Neural cell (in vitro differentiated cells): ENCODE measurements at regions not wholly inside any gene's neighbourhood (a gene's known extent, or its start where the extent isn't known, plus 50 kb on each side); places are given as distances from the start of the nearest gene placed in this dataset.
"Not testable (repeated sequence)": the region's sequence is repeated elsewhere in the genome, so short reads cannot be mapped to it uniquely, and the experiment has no call there.

Source experiments
- H2AFZ ChIP-seq: fragments of 200-600, 300-800 bp; sonication (generic), shearing (Covaris generic); 2 replicates; pipeline ENCODE4 v1.6.0; 2014; ENCODE audit warnings: low read depth, mild to moderate bottlenecking, antibody characterized with exemption, low read length, moderate library complexity
- H3F3A ChIP-seq: fragments of 200-600 bp; shearing (Covaris generic); 2 replicates; pipeline ENCODE4 v1.6.1; 2016; ENCODE audit warnings: mild to moderate bottlenecking, moderate library complexity, mixed read lengths, antibody characterized with exemption, low read length; ENCODE audit not compliant: insufficient read depth, poor library complexity, severe bottlenecking
- H3K27ac ChIP-seq: fragments of 200-600, 300-800 bp; sonication (generic), shearing (Covaris generic); 2 replicates; pipeline ENCODE4 v1.5.1; 2014; ENCODE audit warnings: mild to moderate bottlenecking, low read length, moderate library complexity
- H3K27me3 ChIP-seq: fragments of 300-800, 200-600 bp; sonication (generic), shearing (Covaris generic); 2 replicates; pipeline ENCODE4 v1.6.0; 2014; ENCODE audit warnings: mild to moderate bottlenecking, low read depth, low read length, moderate library complexity; ENCODE audit not compliant: insufficient read depth
- H3K36me3 ChIP-seq: fragments of 300-800, 200-600 bp; sonication (generic), shearing (Covaris generic); 2 replicates; pipeline ENCODE4 v1.5.1; 2014; ENCODE audit warnings: mild to moderate bottlenecking, antibody characterized with exemption, low read length, moderate library complexity; ENCODE audit not compliant: insufficient read depth
- H3K4me2 ChIP-seq: fragments of 300-800, 200-600 bp; sonication (generic), shearing (Covaris generic); 2 replicates; pipeline ENCODE4 v1.6.0; 2014; ENCODE audit warnings: mild to moderate bottlenecking, low read length
- H3K4me3 ChIP-seq: fragments of 300-800, 200-600 bp; sonication (generic), shearing (Covaris generic); 2 replicates; pipeline ENCODE4 v1.5.1; 2014; ENCODE audit warnings: mild to moderate bottlenecking, low read length, moderate library complexity
- H3K79me2 ChIP-seq: fragments of 200-600 bp; shearing (Covaris generic); replicated peaks from 2 replicates; pipeline ENCODE4 v1.6.0; 2014; ENCODE audit warnings: mild to moderate bottlenecking, low read length, moderate library complexity; ENCODE audit not compliant: insufficient read depth
- H3K9ac ChIP-seq: fragments of 300-800, 200-600 bp; sonication (generic), shearing (Covaris generic); 2 replicates; pipeline ENCODE4 v1.6.1; 2016; ENCODE audit warnings: mild to moderate bottlenecking, low read length, mixed read lengths
- H3K9me2 ChIP-seq: fragments of 200-600 bp; shearing (Covaris generic); 2 replicates; pipeline ENCODE4 v1.6.1; 2016; ENCODE audit warnings: mild to moderate bottlenecking, low read length, mixed read lengths; ENCODE audit not compliant: insufficient read depth
- H3K9me3 ChIP-seq: fragments of 200-600, 300-800 bp; sonication (generic), shearing (Covaris generic); 2 replicates; pipeline ENCODE4 v1.6.1; 2016; ENCODE audit warnings: mild to moderate bottlenecking, mixed run types, low read length, moderate library complexity, mixed read lengths
- H4K20me1 ChIP-seq: fragments of 200-600 bp; shearing (Covaris generic); 2 replicates; pipeline ENCODE4 v1.6.1; 2016; ENCODE audit warnings: mild to moderate bottlenecking, mixed run types; ENCODE audit not compliant: insufficient read depth
- CTCF ChIP-seq: fragments of 450-650 bp; IDR thresholded peaks from 2 replicates; pipeline ENCODE4 v1.5.1; 2014; ENCODE audit warnings: antibody characterized with exemption, mild to moderate bottlenecking, moderate library complexity; ENCODE audit not compliant: poor library complexity, severe bottlenecking
- EP300 ChIP-seq: fragments of 450-650 bp; conservative IDR thresholded peaks from 2 replicates; pipeline ENCODE4 v1.6.1; 2014; ENCODE audit warnings: antibody characterized with exemption, mild to moderate bottlenecking, moderate library complexity; ENCODE audit not compliant: poor library complexity, severe bottlenecking
- EZH2 ChIP-seq: fragments of 200-600, 300-800 bp; shearing (Covaris generic), sonication (generic); IDR thresholded peaks from 2 replicates; pipeline ENCODE4 v1.6.1; 2014; ENCODE audit warnings: antibody characterized with exemption, low read length, borderline replicate concordance, mild to moderate bottlenecking; ENCODE audit not compliant: insufficient read depth, poor library complexity, severe bottlenecking
- MXI1 ChIP-seq: fragments of 450-650 bp; conservative IDR thresholded peaks from 2 replicates; pipeline ENCODE4 v1.6.1; 2014; ENCODE audit warnings: antibody characterized with exemption, mild to moderate bottlenecking; ENCODE audit not compliant: poor library complexity, severe bottlenecking
- POLR2AphosphoS5 ChIP-seq: IDR thresholded peaks from 2 replicates; pipeline ENCODE4 v1.6.1; 2012
- RAD21 ChIP-seq: fragments of 450-650 bp; conservative IDR thresholded peaks from 2 replicates; pipeline ENCODE4 v1.6.1; 2014; ENCODE audit warnings: antibody characterized with exemption, mild to moderate bottlenecking, moderate library complexity
- REST ChIP-seq: IDR thresholded peaks from 2 replicates; pipeline ENCODE4 v1.6.1; 2012; ENCODE audit warnings: borderline replicate concordance
- SMC3 ChIP-seq: fragments of 450-650 bp; conservative IDR thresholded peaks from 2 replicates; pipeline ENCODE4 v1.6.1; 2014; ENCODE audit warnings: antibody characterized with exemption, mild to moderate bottlenecking, moderate library complexity; ENCODE audit not compliant: poor library complexity
- TAF1 ChIP-seq: IDR thresholded peaks from 2 replicates; pipeline ENCODE4 v1.6.1; 2012; ENCODE audit warnings: low read depth

DNA sequence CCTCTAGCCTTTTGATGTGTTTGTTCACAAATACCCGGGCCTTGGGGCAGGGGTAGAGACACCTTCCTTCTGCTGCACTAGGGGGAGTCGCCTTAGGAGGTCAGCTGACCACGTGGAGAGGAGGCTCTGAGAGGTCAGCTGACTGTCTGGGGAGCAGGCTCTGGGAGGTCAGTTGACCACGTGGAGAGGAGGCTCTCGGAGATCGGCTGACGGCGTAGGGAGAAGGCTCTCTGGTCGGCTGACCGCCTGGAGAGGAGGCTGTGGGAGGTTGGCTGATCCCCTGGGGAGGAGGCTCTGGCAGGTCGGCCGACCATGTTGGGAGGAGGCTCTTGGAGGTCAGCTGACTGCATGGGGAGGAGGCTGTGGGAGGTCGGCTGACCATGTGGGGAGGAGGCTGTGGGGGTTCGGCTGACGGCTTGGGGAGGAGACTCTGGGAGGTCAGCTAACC, 59.6 kb upstream of the LYZL1 start:
- Histone ChIP-seq H3K36me3 (no peaks in the 10 kb centered on the region), H3F3A (no peaks in the 10 kb centered on the region), H4K20me1 (no peaks in the 10 kb centered on the region), H3K79me2 (no peaks in the 10 kb centered on the region), H3K9me3 (no peaks in the 10 kb centered on the region), H3K9me2 (no peaks in the 10 kb centered on the region), H2AFZ (no peak overlapping the region), H3K4me3 (no peak overlapping the region), H3K4me2 (no peak overlapping the region), H3K27ac (no peak overlapping the region), H3K9ac (no peak overlapping the region), H3K27me3 (no peaks in the 10 kb centered on the region)
- no peak for TF ChIP-seq CTCF
- TF ChIP-seq TAF1 = no peak
- no peak for TF ChIP-seq REST
- no peak for TF ChIP-seq POLR2AphosphoS5
- TF ChIP-seq EP300 = no peak
- TF ChIP-seq EZH2 = no peak
- no peak for TF ChIP-seq RAD21

GRCh38 chr10:29236910-29237309, 52.0 kb upstream of the LYZL1 start:
- not testable (repeated sequence) for H3K36me3 ChIP-seq, H3F3A ChIP-seq, H3K4me3 ChIP-seq, H3K9ac ChIP-seq, H3K9me3 ChIP-seq, H3K9me2 ChIP-seq, H4K20me1 ChIP-seq, H3K27me3 ChIP-seq, H3K4me2 ChIP-seq, H3K27ac ChIP-seq, H3K79me2 ChIP-seq, H2AFZ ChIP-seq

- H3K9ac ChIP-seq = no peak overlapping the region
- H3F3A ChIP-seq = no peaks in the 10 kb centered on the region
- no peak overlapping the region for H2AFZ ChIP-seq
- no peaks in the 10 kb centered on the region for H3K27me3 ChIP-seq
- H3K4me2 ChIP-seq = no peak overlapping the region
- no peaks in the 10 kb centered on the region for H3K9me3 ChIP-seq
- H3K27ac ChIP-seq = no peak overlapping the region
- no peaks in the 10 kb centered on the region for H3K36me3 ChIP-seq
- no peak overlapping the region for H3K4me3 ChIP-seq
- no peaks in the 10 kb centered on the region for H3K79me2 ChIP-seq
- H4K20me1 ChIP-seq = no peaks in the 10 kb centered on the region
- no peaks in the 10 kb centered on the region for H3K9me2 ChIP-seq
- TF ChIP-seq EZH2 = no peak
- no peak for TF ChIP-seq REST
- TF ChIP-seq MXI1 = no peak
- TF ChIP-seq CTCF = no peak
- TF ChIP-seq TAF1 = no peak
- TF ChIP-seq RAD21 = no peak
- no peak for TF ChIP-seq SMC3
- no peak for TF ChIP-seq EP300
- TF ChIP-seq POLR2AphosphoS5 = no peak
Observed at GRCh38 chr10:29237786-29238185, 51.1 kb upstream of the LYZL1 start.
